WTC11 (cell line): ENCODE measurements at regions not wholly inside any gene's neighbourhood (a gene's known extent, or its start where the extent isn't known, plus 50 kb on each side); places are given as distances from the start of the nearest gene placed in this dataset.

ENCODE experiments used
- ATAC-seq: fragments of 200-7000 bp; cut with Tn5 transposase; 2 replicates; pipeline ENCODE4 v1.10.0; 2021; ENCODE audit warnings: mild to moderate bottlenecking, moderate library complexity
- CTCF ChIA-PET: fragments of 300-600 bp; sonication (Branson Sonifier 250); formaldehyde crosslinking; loops from one replicate; lab custom pipeline; 2021; ENCODE audit warnings: antibody characterized with exemption; lab: Charles Lee
- POLR2A ChIA-PET: fragments of 350-600 bp; sonication (Branson Sonifier 250); formaldehyde crosslinking; loops from one replicate; lab custom pipeline; 2021; ENCODE audit warnings: antibody characterized with exemption; lab: Charles Lee
- DNase-seq: peaks from one replicate; pipeline ENCODE4 v3.0.0; 2021; ENCODE audit warnings: low spot score
- H3K27ac Mint-ChIP-seq: 2 replicates; pipeline ENCODE4 v1.8.0; 2021; ENCODE audit warnings: mixed read lengths
- H3K27me3 Mint-ChIP-seq: 2 replicates; pipeline ENCODE4 v1.8.0; 2021; ENCODE audit warnings: low read depth, mild to moderate bottlenecking, moderate library complexity, mixed read lengths
- H3K36me3 Mint-ChIP-seq: 2 replicates; pipeline ENCODE4 v1.8.0; 2021; ENCODE audit warnings: mixed read lengths
- H3K4me1 Mint-ChIP-seq: 2 replicates; pipeline ENCODE4 v1.8.0; 2022; ENCODE audit warnings: mixed read lengths
- H3K4me3 Mint-ChIP-seq: 2 replicates; pipeline ENCODE4 v1.8.0; 2021; ENCODE audit warnings: mild to moderate bottlenecking, moderate library complexity, mixed read lengths
- H3K9me3 Mint-ChIP-seq: 2 replicates; pipeline ENCODE4 v1.8.0; 2021; ENCODE audit warnings: mixed read lengths
- AFF4 ChIP-seq: sonication (generic); formaldehyde crosslinking; IDR thresholded peaks from 2 replicates; pipeline ENCODE4 v1.8.1; 2023; ENCODE audit warnings: mild to moderate bottlenecking, missing genetic modification reagents, borderline replicate concordance
- CDX4 ChIP-seq: fragments of 250-450 bp; sonication (Bioruptor Pico); IDR thresholded peaks from 2 replicates; pipeline ENCODE4 v1.9.0; 2021; ENCODE audit warnings: moderate library complexity, mild to moderate bottlenecking, inconsistent platforms, borderline replicate concordance
- CREM ChIP-seq: sonication (generic); formaldehyde crosslinking; IDR thresholded peaks from 2 replicates; pipeline ENCODE4 v1.8.1; 2022; ENCODE audit warnings: mild to moderate bottlenecking, missing genetic modification reagents, moderate library complexity
- CTCF ChIP-seq: fragments of 200-600 bp; IDR thresholded peaks from 2 replicates; pipeline ENCODE4 v1.8.0; 2022; ENCODE audit warnings: antibody characterized with exemption
- E2F4 ChIP-seq: sonication (generic); formaldehyde crosslinking; IDR thresholded peaks from 2 replicates; pipeline ENCODE4 v1.8.1; 2022; ENCODE audit warnings: low read depth, mild to moderate bottlenecking, moderate library complexity, missing genetic modification reagents, borderline replicate concordance
- E2F5 ChIP-seq: sonication (generic); formaldehyde crosslinking; IDR thresholded peaks from 2 replicates; pipeline ENCODE4 v1.8.1; 2022; ENCODE audit warnings: mild to moderate bottlenecking, moderate library complexity, missing genetic modification reagents
- ESRRA ChIP-seq: sonication (generic); formaldehyde crosslinking; IDR thresholded peaks from 2 replicates; pipeline ENCODE4 v1.8.1; 2022; ENCODE audit warnings: mild to moderate bottlenecking, missing genetic modification reagents, borderline replicate concordance
- FOXP1 ChIP-seq: sonication (generic); formaldehyde crosslinking; IDR thresholded peaks from 2 replicates; pipeline ENCODE4 v1.8.0; 2022; ENCODE audit warnings: missing genetic modification reagents, mild to moderate bottlenecking, moderate library complexity, borderline replicate concordance
- HMGA2 ChIP-seq: fragments of 250-450 bp; sonication (Bioruptor Pico); IDR thresholded peaks from 2 replicates; pipeline ENCODE4 v1.4.0; 2021; ENCODE audit warnings: mild to moderate bottlenecking, moderate library complexity
- HMGXB4 ChIP-seq: sonication (generic); formaldehyde crosslinking; IDR thresholded peaks from 2 replicates; pipeline ENCODE4 v1.8.1; 2023; ENCODE audit warnings: mild to moderate bottlenecking, moderate library complexity, missing genetic modification reagents
- IRF2 ChIP-seq: sonication (generic); formaldehyde crosslinking; IDR thresholded peaks from 2 replicates; pipeline ENCODE4 v1.8.0; 2022; ENCODE audit warnings: low read depth, missing genetic modification reagents, borderline replicate concordance
- MYBL2 ChIP-seq: sonication (generic); formaldehyde crosslinking; IDR thresholded peaks from 2 replicates; pipeline ENCODE4 v1.8.1; 2023; ENCODE audit warnings: mild to moderate bottlenecking, moderate library complexity, missing genetic modification reagents
- NFATC4 ChIP-seq: fragments of 250-450 bp; sonication (Bioruptor Pico); IDR thresholded peaks from 2 replicates; pipeline ENCODE4 v1.9.0; 2021; ENCODE audit warnings: mild to moderate bottlenecking
- NR1H2 ChIP-seq: sonication (generic); formaldehyde crosslinking; IDR thresholded peaks from 2 replicates; pipeline ENCODE4 v1.9.0; 2021; ENCODE audit warnings: mild to moderate bottlenecking, moderate library complexity, missing genetic modification reagents
- NR2C2 ChIP-seq: sonication (generic); formaldehyde crosslinking; IDR thresholded peaks from 2 replicates; pipeline ENCODE4 v1.8.0; 2022; ENCODE audit warnings: mild to moderate bottlenecking, missing genetic modification reagents
- PRRX2 ChIP-seq: fragments of 250-450 bp; sonication (Bioruptor Pico); IDR thresholded peaks from 2 replicates; pipeline ENCODE4 v1.8.0; 2021; ENCODE audit warnings: mild to moderate bottlenecking
- ZNF219 ChIP-seq: sonication (generic); formaldehyde crosslinking; IDR thresholded peaks from 2 replicates; pipeline ENCODE4 v1.8.0; 2023; ENCODE audit warnings: missing genetic modification reagents, mild to moderate bottlenecking, borderline replicate concordance

- TF ChIP-seq HMGXB4 (CRISPR knock-in tag) (no peak), NFATC4 (no peak), FOXP1 (no peak), IRF2 (no peak), ZNF219 (no peak)
- DNase-seq = no peak
- H3K4me1 Mint-ChIP-seq = no peaks in the 10 kb centered on the region
- H3K27me3 Mint-ChIP-seq = no peaks in the 10 kb centered on the region
- no peaks in the 10 kb centered on the region for H3K36me3 Mint-ChIP-seq
- no peak overlapping the region for H3K27ac Mint-ChIP-seq
- ChIA-PET POLR2A (no interaction called here), CTCF (no interaction called here)
- no peak overlapping the region for H3K4me3 Mint-ChIP-seq
- no peak for ATAC-seq
- H3K9me3 Mint-ChIP-seq = peaks cover 2% of the 10 kb centered on the region
Observed at GRCh38 chr1:106325600-106325999, 730.9 kb upstream of the PRMT6 start.

- CTCF ChIA-PET = no interaction called here
- POLR2A ChIA-PET = no interaction called here
- peaks cover 16% of the 10 kb centered on the region for H3K36me3 Mint-ChIP-seq
- no peak overlapping the region for H3K4me3 Mint-ChIP-seq
- H3K27ac Mint-ChIP-seq = peak overlapping the region; percentile 54; the same call in 1 of the 2 replicates
- ATAC-seq (peak; percentile 89), DNase-seq (no peak)
- peaks cover 18% of the 10 kb centered on the region for H3K4me1 Mint-ChIP-seq
- H3K27me3 Mint-ChIP-seq = peaks cover 3% of the 10 kb centered on the region; the same call in 1 of the 2 replicates
- peaks cover 27% of the 10 kb centered on the region for H3K9me3 Mint-ChIP-seq
- TF ChIP-seq ZNF219 = no peak
- no peak for TF ChIP-seq ESRRA (CRISPR knock-in tag)
- TF ChIP-seq MYBL2 (CRISPR knock-in tag) = no peak
- TF ChIP-seq NR1H2 = no peak
- TF ChIP-seq AFF4 = no peak
- TF ChIP-seq E2F4 (CRISPR knock-in tag) = no peak
- TF ChIP-seq FOXP1 = no peak
- no peak for TF ChIP-seq CREM (CRISPR knock-in tag)
- no peak for TF ChIP-seq NR2C2 (CRISPR knock-in tag)
- no peak for TF ChIP-seq HMGA2 (CRISPR knock-in tag)
- no peak for TF ChIP-seq PRRX2
- no peak for TF ChIP-seq CTCF
- TF ChIP-seq E2F5 = no peak
- TF ChIP-seq NFATC4 = no peak
- TF ChIP-seq CDX4 = no peak
Observed at GRCh38 chr1:106344494-106344893, 712.0 kb upstream of the PRMT6 start.
